ENCODE measurements at regions not wholly inside any gene's neighbourhood (a gene's known extent, or its start where the extent isn't known, plus 50 kb on each side); places are given as distances from the start of the nearest gene placed in this dataset.
"Not testable (repeated sequence)": the region's sequence is repeated elsewhere in the genome, so short reads cannot be mapped to it uniquely, and the experiment has no call there.

- Mint-ChIP-seq H3K27ac (no peak overlapping the region), H3K4me3 (no peak overlapping the region), H3K9me3 (peaks cover 43% of the 10 kb centered on the region), H3K4me1 (no peaks in the 10 kb centered on the region), H3K36me3 (peaks cover 23% of the 10 kb centered on the region), H3K27me3 (ENCODE audit: low read depth) (no peaks in the 10 kb centered on the region)
- TF ChIP-seq ZNF512 (CRISPR knock-in tag; IDR thresholded peaks at IDR 0.05; ENCODE audit: borderline replicate concordance) (no peak), MAX (CRISPR knock-in tag; IDR thresholded peaks at IDR 0.05) (0 out of 2 replicates have a peak, but pooled peaks have one; percentile 36)
- POLR2A ChIA-PET, result no interaction called here
- CTCF ChIA-PET, result interaction anchor here (0.7 to 1.6 kb wide), 11 partner anchors 13 to 896 kb away, joined by 3 to 34 read pairs (median 4); no protein-coding TSS in a partner anchor
- DNase-seq (ENCODE audit: low spot score), result peak; percentile 49
- peak; percentile 68 for ATAC-seq
These were observed 615.4 kb upstream of the MIR17HG start for GRCh38 chr13:90732049-90732448.

- CTCF ChIA-PET; H3K4me3 Mint-ChIP-seq; ATAC-seq; DNase-seq (ENCODE audit: low spot score); H3K4me1 Mint-ChIP-seq; POLR2A ChIA-PET; H3K27me3 Mint-ChIP-seq (ENCODE audit: low read depth); H3K27ac Mint-ChIP-seq: not testable (repeated sequence)
- Mint-ChIP-seq H3K9me3 (peaks cover 50% of the 10 kb centered on the region), H3K36me3 (peaks cover 24% of the 10 kb centered on the region)
These were observed 613.0 kb upstream of the MIR17HG start for GRCh38 chr13:90734497-90734896.

GRCh38 chr13:90738881-90739280 lies 608.6 kb upstream of the MIR17HG start:
- no peak overlapping the region for H3K27ac Mint-ChIP-seq
- no peak for DNase-seq (ENCODE audit: low spot score)

GRCh38 chr13:90740099-90740498 lies 607.4 kb upstream of the MIR17HG start:
- DNase-seq (ENCODE audit: low spot score) (no peak), ATAC-seq (no peak)
- Mint-ChIP-seq H3K4me3 (no peak overlapping the region), H3K9me3 (peaks cover 26% of the 10 kb centered on the region), H3K36me3 (peaks cover 10% of the 10 kb centered on the region), H3K27me3 (ENCODE audit: low read depth) (no peaks in the 10 kb centered on the region), H3K27ac (no peak overlapping the region), H3K4me1 (no peaks in the 10 kb centered on the region)
- CTCF ChIA-PET, result no interaction called here
- POLR2A ChIA-PET, result no interaction called here
- TF ChIP-seq CTCF (IDR thresholded peaks at IDR 0.05), result no peak
- no peak for TF ChIP-seq KAT7 (CRISPR knock-in tag; IDR thresholded peaks at IDR 0.05; ENCODE audit: borderline replicate concordance)
- no peak for TF ChIP-seq JAZF1 (CRISPR knock-in tag; IDR thresholded peaks at IDR 0.05)
- no peak for TF ChIP-seq ZNF425 (CRISPR knock-in tag; conservative IDR thresholded peaks at IDR 0.05)
- no peak for TF ChIP-seq TP53 (CRISPR knock-in tag; IDR thresholded peaks at IDR 0.05)

More at GRCh38 chr13:90738881-90739280, 608.6 kb upstream of the MIR17HG start:
- ChIA-PET CTCF (no interaction called here), POLR2A (no interaction called here)
- Mint-ChIP-seq H3K9me3 (peaks cover 34% of the 10 kb centered on the region), H3K36me3 (peaks cover 16% of the 10 kb centered on the region), H3K27me3 (ENCODE audit: low read depth) (no peaks in the 10 kb centered on the region), H3K4me3 (no peak overlapping the region), H3K4me1 (no peaks in the 10 kb centered on the region)
- no peak for ATAC-seq
- no peak for TF ChIP-seq E2F1 (CRISPR knock-in tag; IDR thresholded peaks at IDR 0.05)
- TF ChIP-seq TEAD1 (CRISPR knock-in tag; IDR thresholded peaks at IDR 0.05), result no peak
- TF ChIP-seq CREM (CRISPR knock-in tag; IDR thresholded peaks at IDR 0.05), result no peak
- TF ChIP-seq CREB1 (CRISPR knock-in tag; IDR thresholded peaks at IDR 0.05), result no peak
- TF ChIP-seq PRDM15 (CRISPR knock-in tag; IDR thresholded peaks at IDR 0.05), result no peak
- TF ChIP-seq NR2C2 (CRISPR knock-in tag; IDR thresholded peaks at IDR 0.05), result no peak
- TF ChIP-seq JAZF1 (CRISPR knock-in tag; IDR thresholded peaks at IDR 0.05), result no peak
- TF ChIP-seq HMGA2 (CRISPR knock-in tag; IDR thresholded peaks at IDR 0.05), result no peak
- TF ChIP-seq FOXK1 (CRISPR knock-in tag; IDR thresholded peaks at IDR 0.05), result no peak
